PC-9 (cell line): ENCODE measurements at regions not wholly inside any gene's neighbourhood (a gene's known extent, or its start where the extent isn't known, plus 50 kb on each side); places are given as distances from the start of the nearest gene placed in this dataset.

ENCODE experiments used
- BruUV-seq: library from RNA; stranded (reverse); fragments of 400-500 nt; replicated peaks from 2 replicates; lab custom pipeline; 2021; lab: Mats Ljungman, UMichigan
- CTCF ChIA-PET: fragments of 300-600 bp; sonication (Branson Sonifier 250); formaldehyde crosslinking; loops from one replicate; lab custom pipeline; 2022; ENCODE audit warnings: antibody characterized with exemption; lab: Charles Lee
- POLR2A ChIA-PET: fragments of 300-600 bp; sonication (Branson Sonifier 250); formaldehyde crosslinking; loops from one replicate; lab custom pipeline; 2022; ENCODE audit warnings: antibody characterized with exemption; ENCODE audit not compliant: unreplicated experiment; lab: Charles Lee
- DNase-seq, 2 experiments: peaks; one replicate each; pipeline versions ENCODE4 v3.0.0 to v3.0.0-alpha.2; 2015 to 2022; ENCODE audit warnings: mixed read lengths in 1 of 2
- H2AFZ ChIP-seq: fragments of 200-600 bp; sonication (generic); 2 replicates; pipeline ENCODE4 v1.8.1; 2017; ENCODE audit warnings: antibody characterized with exemption
- H3F3A ChIP-seq: fragments of 200-600 bp; sonication (generic); 2 replicates; pipeline ENCODE4 v1.8.1; 2017; ENCODE audit warnings: antibody characterized with exemption, mild to moderate bottlenecking, low read depth; ENCODE audit not compliant: insufficient read depth
- H3K27ac ChIP-seq: fragments of 200-600 bp; sonication (generic); 2 replicates; pipeline ENCODE4 v1.6.1; 2016; ENCODE audit warnings: mixed run types
- H3K27me3 ChIP-seq: fragments of 200-600 bp; sonication (generic); 2 replicates; pipeline ENCODE4 v1.6.1; 2016; ENCODE audit warnings: low read depth, mixed run types; ENCODE audit not compliant: insufficient read depth
- H3K36me3 ChIP-seq: fragments of 200-600 bp; sonication (generic); 2 replicates; pipeline ENCODE4 v1.6.1; 2016; ENCODE audit warnings: low read depth, mixed run types
- H3K4me1 ChIP-seq: fragments of 200-600 bp; sonication (generic); replicated peaks from 2 replicates; pipeline ENCODE4 v1.6.1; 2016; ENCODE audit warnings: mixed run types; ENCODE audit not compliant: insufficient read depth
- H3K4me2 ChIP-seq: fragments of 200-600 bp; sonication (generic); 2 replicates; pipeline ENCODE4 v1.6.1; 2017; ENCODE audit warnings: mixed run types
- H3K4me3 ChIP-seq: fragments of 200-600 bp; sonication (generic); 2 replicates; pipeline ENCODE4 v1.6.1; 2016; ENCODE audit warnings: mixed run types
- H3K79me2 ChIP-seq: fragments of 200-600 bp; sonication (generic); 2 replicates; pipeline ENCODE4 v1.6.1; 2017; ENCODE audit warnings: low read depth, mixed run types
- H3K9me2 ChIP-seq: fragments of 200-600 bp; sonication (generic); 2 replicates; pipeline ENCODE4 v1.8.1; 2017; ENCODE audit warnings: mild to moderate bottlenecking; ENCODE audit not compliant: insufficient read depth
- H3K9me3 ChIP-seq: fragments of 200-600 bp; sonication (generic); 2 replicates; pipeline ENCODE4 v1.8.1; 2016; ENCODE audit warnings: low read depth; ENCODE audit not compliant: insufficient read depth
- H4K20me1 ChIP-seq: fragments of 200-600 bp; sonication (generic); 2 replicates; pipeline ENCODE4 v1.8.1; 2017; ENCODE audit not compliant: insufficient read depth
- CTCF ChIP-seq: fragments of 200-600 bp; sonication (generic); conservative IDR thresholded peaks from 2 replicates; pipeline ENCODE4 v1.6.1; 2017; ENCODE audit warnings: mixed run types, antibody characterized with exemption, mild to moderate bottlenecking, moderate library complexity
- EZH2 ChIP-seq: fragments of 200-600 bp; sonication (generic); IDR thresholded peaks from 2 replicates; pipeline ENCODE4 v1.8.0; 2017; ENCODE audit warnings: antibody characterized with exemption, low read depth
- intact Hi-C: fragments of 100-400 bp; cut with micrococcal nuclease; formaldehyde crosslinking; loops from one replicate; pipeline ENCODE4 v1.10.0; 2022; ENCODE audit not compliant: unreplicated experiment

- intact Hi-C loops: loop anchor here (5.0 to 10.0 kb wide), 4 partner anchors 35 to 1150 kb away; no protein-coding TSS in a partner anchor
- no peaks in the 10 kb centered on the region for H3F3A ChIP-seq
- H3K27me3 ChIP-seq: peaks cover 6% of the 10 kb centered on the region; the same call in 1 of the 2 replicates
- no peak overlapping the region for H2AFZ ChIP-seq
- no peaks in the 10 kb centered on the region for H4K20me1 ChIP-seq
- H3K4me3 ChIP-seq: no peak overlapping the region
- no peaks in the 10 kb centered on the region for H3K9me3 ChIP-seq
- TF ChIP-seq CTCF: no peak
- no peak for TF ChIP-seq EZH2
- H3K9me2 ChIP-seq: no peaks in the 10 kb centered on the region
- CTCF ChIA-PET: no interaction called here
- POLR2A ChIA-PET: no interaction called here
- no peaks in the 10 kb centered on the region for H3K36me3 ChIP-seq
- DNase-seq: no peak
- no peak overlapping the region for H3K27ac ChIP-seq
- H3K4me2 ChIP-seq: no peak overlapping the region
- H3K79me2 ChIP-seq: no peaks in the 10 kb centered on the region
- H3K4me1 ChIP-seq: no peaks in the 10 kb centered on the region
- no TSS peak for BruUV-seq
These were observed 60.1 kb upstream of the ASB17 start for GRCh38 chr1:75992312-75992711.

GRCh38 chr1:75993661-75994060 is 61.5 kb upstream of the ASB17 start:
- Histone ChIP-seq H3K9me2 (no peaks in the 10 kb centered on the region), H4K20me1 (no peaks in the 10 kb centered on the region), H3K27me3 (peaks cover 6% of the 10 kb centered on the region; the same call in 1 of the 2 replicates), H3K36me3 (no peaks in the 10 kb centered on the region), H3F3A (no peaks in the 10 kb centered on the region), H3K79me2 (no peaks in the 10 kb centered on the region), H2AFZ (no peak overlapping the region), H3K9me3 (no peaks in the 10 kb centered on the region), H3K4me1 (no peaks in the 10 kb centered on the region), H3K27ac (no peak overlapping the region), H3K4me2 (no peak overlapping the region), H3K4me3 (no peak overlapping the region)
- POLR2A ChIA-PET: no interaction called here
- CTCF ChIA-PET: no interaction called here
- intact Hi-C loops: loop anchor here (5.0 to 10.0 kb wide), 4 partner anchors 36 to 1149 kb away; no protein-coding TSS in a partner anchor
- DNase-seq: no peak
- BruUV-seq: no TSS peak
- no peak for TF ChIP-seq CTCF
- TF ChIP-seq EZH2: no peak

- DNase-seq: no peak
- H3K36me3 ChIP-seq: no peaks in the 10 kb centered on the region
- no peak overlapping the region for H2AFZ ChIP-seq
- no peaks in the 10 kb centered on the region for H3F3A ChIP-seq
- no peak for TF ChIP-seq EZH2
- no peak for TF ChIP-seq CTCF
- no peaks in the 10 kb centered on the region for H3K79me2 ChIP-seq
- no peak overlapping the region for H3K4me3 ChIP-seq
- H3K27me3 ChIP-seq: no peaks in the 10 kb centered on the region
- ChIA-PET POLR2A (no interaction called here), CTCF (interaction anchor here (0.7 kb wide), 1 partner anchor 135 kb away, joined by 5 read pairs; no protein-coding TSS in a partner anchor)
- no peak overlapping the region for H3K27ac ChIP-seq
- H3K9me2 ChIP-seq: no peaks in the 10 kb centered on the region
- H3K9me3 ChIP-seq: no peaks in the 10 kb centered on the region
- intact Hi-C loops: loop anchor here (10.0 kb wide), 2 partner anchors 91 to 159 kb away; no protein-coding TSS in a partner anchor
- H3K4me2 ChIP-seq: no peak overlapping the region
- no peaks in the 10 kb centered on the region for H4K20me1 ChIP-seq
- H3K4me1 ChIP-seq: no peaks in the 10 kb centered on the region
- BruUV-seq: no TSS peak
These were observed 64.0 kb upstream of the ASB17 start for GRCh38 chr1:75996196-75996595.
